ENCODE measurements at regions not wholly inside any gene's neighbourhood (a gene's known extent, or its start where the extent isn't known, plus 50 kb on each side); places are given as distances from the start of the nearest gene placed in this dataset.

GRCh38 chr2:101524806-101525430, 50.0 kb upstream of the RFX8 start:
- Histone ChIP-seq H3K9me3 (ENCODE audit: control insufficient read depth, insufficient read depth, low read length) (no peaks in the 10 kb centered on the region), H3K27me3 (ENCODE audit: control insufficient read depth, insufficient read depth, low read length) (no peaks in the 10 kb centered on the region), H3K27ac (ENCODE audit: low read length) (no peak overlapping the region), H3K36me3 (ENCODE audit: control insufficient read depth, insufficient read depth, low read length) (no peaks in the 10 kb centered on the region), H3K4me1 (ENCODE audit: control insufficient read depth, insufficient read depth, low read length) (no peaks in the 10 kb centered on the region), H3K4me3 (ENCODE audit: low read length) (no peak overlapping the region)
- WGBS (ENCODE audit: insufficient coverage, insufficient read length), result no CpG with 5 or more reads among the region's 6 CpGs
- DNase-seq (ENCODE audit: low read depth, low spot score), result no peak
